GM21737 (cell line): ENCODE measurements at regions not wholly inside any gene's neighbourhood (a gene's known extent, or its start where the extent isn't known, plus 50 kb on each side); places are given as distances from the start of the nearest gene placed in this dataset.

ENCODE experiments used
- ATAC-seq: cut with Tn5 transposase; IDR thresholded peaks from one replicate; pipeline ENCODE4 v1.9.1; 2021; ENCODE audit warnings: mild to moderate bottlenecking, moderate library complexity; ENCODE audit not compliant: unreplicated experiment

DNA sequence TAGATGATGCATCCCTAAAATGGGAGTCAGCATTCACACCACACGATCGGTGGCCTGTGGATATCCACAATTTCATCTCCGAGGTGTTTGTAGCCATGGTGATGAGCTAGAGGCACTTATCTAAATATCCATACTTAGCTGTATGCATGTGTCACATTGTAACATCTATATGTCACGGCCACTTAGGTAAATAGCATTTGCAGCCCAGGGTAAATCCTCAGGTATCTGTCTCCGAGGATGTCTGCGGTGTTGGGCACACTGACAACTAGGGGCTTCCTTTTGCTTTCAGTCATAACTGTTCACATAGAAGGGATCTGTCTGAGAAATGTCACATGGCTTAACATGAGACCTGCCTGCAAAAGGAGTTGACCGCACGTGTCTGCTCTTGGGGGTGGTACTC lies 455.2 kb upstream of the ZFHX3 start:
- ATAC-seq = no peak

DNA sequence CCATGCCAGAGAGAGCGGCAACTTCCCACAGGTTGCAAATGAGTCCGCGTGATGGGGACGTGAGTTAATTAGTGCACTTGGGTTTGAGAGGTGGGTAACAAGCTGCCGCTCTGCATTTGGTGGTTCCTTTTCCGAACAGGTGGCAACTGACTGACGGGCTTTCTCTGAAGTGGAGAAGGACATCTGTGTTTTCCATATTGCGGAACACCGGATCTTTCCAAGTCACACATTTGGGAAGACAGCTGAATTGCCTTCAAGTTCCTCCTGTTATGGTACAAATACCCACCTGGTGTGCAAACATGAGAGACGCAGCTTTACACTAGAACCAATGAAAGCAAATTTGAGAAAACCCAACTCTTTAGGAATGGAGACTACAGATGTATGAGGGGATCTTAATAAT lies 451.3 kb upstream of the ZFHX3 start:
- ATAC-seq = no peak

DNA sequence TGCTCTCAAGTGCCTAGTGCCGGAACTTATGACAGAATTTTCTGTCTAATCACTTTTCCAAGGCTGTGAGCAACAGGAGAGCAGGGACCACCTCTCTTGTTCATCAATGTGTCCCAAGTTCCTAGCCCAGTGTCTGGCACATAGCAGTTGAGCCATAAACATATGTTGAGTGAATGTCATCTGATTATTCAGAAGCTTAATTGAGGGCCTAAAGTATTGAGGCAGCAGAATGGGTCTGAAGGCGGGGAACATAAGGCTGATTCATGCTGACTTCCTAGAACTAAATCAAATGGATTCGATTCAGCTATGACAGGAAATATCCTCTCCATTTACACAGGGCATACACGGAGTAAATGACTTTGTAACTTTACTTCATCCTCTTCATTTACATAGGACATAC lies 438.0 kb upstream of the ZFHX3 start:
- ATAC-seq = no peak

GRCh38 chr16:73483934-73484711 lies 436.2 kb upstream of the ZFHX3 start:
- ATAC-seq = no peak

- no peak for ATAC-seq
These were observed 435.3 kb upstream of the ZFHX3 start for GRCh38 chr16:73483076-73483791.

- no peak for ATAC-seq
These were observed 434.4 kb upstream of the ZFHX3 start for GRCh38 chr16:73482310-73482709.

DNA sequence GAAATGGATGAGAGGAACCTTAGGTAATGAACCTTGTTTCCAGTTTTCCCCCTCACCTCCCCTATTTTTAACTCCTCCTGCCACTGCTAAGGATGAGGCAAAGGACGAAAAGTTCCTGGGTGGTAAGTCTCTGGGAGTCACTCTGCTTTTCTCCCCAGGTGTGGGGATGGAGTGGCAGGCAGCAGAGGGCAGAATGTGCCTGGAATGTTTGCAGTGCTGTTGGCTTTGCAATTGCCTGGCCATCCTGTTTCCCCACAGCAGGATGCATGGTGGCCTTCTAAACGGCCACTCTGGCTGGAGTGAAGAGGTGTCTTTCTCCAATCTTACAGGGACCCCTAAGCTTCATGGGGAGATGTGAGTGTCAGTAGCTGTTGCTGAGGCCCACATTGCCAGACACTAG lies 432.5 kb upstream of the ZFHX3 start:
- no peak for ATAC-seq

- no peak for ATAC-seq
These were observed 425.8 kb upstream of the ZFHX3 start for GRCh38 chr16:73473713-73474112.

- ATAC-seq = no peak
These were observed 416.9 kb upstream of the ZFHX3 start for GRCh38 chr16:73464834-73465233.

DNA sequence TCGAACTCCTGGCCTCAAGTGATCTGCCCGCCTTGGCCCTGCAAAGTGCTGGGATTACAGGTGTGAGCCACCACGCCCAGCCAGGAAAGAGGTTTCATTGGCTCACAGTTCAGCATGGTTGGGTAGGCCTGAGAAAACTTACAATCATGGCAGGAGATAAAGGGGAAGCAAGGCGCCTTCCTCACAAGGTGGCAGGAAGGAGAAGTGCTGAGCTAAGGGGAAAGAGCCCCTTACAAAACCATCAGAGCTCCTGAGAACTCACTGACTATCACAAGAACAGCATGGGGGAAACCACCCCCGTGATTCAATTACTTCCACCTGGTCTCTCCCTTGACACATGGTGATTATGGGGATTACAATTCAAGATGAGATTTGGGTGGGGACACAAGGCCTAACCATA lies 411.7 kb upstream of the ZFHX3 start:
- ATAC-seq = no peak

DNA sequence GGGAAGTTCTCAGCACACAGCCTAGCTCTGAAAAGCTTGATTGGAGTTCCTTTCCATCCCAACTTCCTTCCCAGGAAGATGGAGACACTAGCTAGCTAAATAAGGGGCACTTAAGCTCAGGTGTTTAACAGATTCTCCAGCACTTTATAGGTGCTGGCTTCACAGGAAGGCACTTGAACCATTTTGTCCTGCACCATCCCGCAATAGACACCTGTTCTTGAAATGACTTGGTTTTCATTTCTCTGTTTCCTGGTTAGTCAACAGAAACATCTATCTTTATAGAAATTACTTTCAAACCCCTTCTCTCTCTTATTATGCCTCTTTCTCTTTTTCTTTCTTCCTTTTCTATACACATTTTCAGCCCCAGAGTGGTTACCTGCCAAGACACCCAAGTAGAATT lies 409.9 kb upstream of the ZFHX3 start:
- ATAC-seq = no peak

- ATAC-seq = no peak
These were observed 401.0 kb upstream of the ZFHX3 start for GRCh38 chr16:73448970-73449369.

DNA sequence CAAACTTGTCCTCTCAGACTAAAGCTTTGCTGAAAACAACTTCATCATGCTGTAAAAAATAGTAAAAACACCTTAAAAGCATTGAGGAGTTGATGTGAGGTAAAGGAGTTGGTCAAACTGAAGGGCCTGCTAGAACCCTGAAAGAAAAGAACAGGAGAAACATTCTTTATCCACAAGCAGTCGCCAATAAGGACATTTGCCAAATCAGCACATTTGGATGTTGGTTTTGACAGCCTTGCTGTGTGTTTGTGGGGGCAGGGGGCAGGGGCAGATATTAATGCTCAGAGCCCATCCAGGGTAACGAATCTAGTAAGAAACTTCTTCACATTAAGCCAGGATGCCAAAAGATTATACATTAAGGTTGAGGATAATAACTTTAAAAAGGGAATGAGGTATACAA lies 399.9 kb upstream of the ZFHX3 start:
- no peak for ATAC-seq

DNA sequence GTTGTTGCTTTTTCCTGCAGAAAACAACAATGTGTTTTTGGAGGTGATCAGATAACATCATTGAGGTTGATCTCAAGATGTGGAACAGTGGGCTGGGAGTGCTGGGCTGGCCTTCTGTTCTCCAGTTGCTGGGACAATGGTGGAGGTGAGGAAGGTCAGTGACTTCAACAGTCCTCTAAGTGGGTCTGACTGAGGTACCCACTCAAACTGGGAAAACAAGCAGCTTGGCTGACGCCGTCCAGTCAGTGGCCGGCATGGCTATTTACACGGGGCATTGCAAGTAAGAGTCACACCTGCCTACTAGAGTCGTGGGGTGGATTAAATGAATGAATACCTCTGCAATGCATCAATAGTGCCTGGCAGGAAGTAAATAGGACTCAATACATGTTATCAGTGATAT lies 386.7 kb upstream of the ZFHX3 start:
- ATAC-seq = no peak

- no peak for ATAC-seq
These were observed 385.9 kb upstream of the ZFHX3 start for GRCh38 chr16:73433731-73434307.

DNA sequence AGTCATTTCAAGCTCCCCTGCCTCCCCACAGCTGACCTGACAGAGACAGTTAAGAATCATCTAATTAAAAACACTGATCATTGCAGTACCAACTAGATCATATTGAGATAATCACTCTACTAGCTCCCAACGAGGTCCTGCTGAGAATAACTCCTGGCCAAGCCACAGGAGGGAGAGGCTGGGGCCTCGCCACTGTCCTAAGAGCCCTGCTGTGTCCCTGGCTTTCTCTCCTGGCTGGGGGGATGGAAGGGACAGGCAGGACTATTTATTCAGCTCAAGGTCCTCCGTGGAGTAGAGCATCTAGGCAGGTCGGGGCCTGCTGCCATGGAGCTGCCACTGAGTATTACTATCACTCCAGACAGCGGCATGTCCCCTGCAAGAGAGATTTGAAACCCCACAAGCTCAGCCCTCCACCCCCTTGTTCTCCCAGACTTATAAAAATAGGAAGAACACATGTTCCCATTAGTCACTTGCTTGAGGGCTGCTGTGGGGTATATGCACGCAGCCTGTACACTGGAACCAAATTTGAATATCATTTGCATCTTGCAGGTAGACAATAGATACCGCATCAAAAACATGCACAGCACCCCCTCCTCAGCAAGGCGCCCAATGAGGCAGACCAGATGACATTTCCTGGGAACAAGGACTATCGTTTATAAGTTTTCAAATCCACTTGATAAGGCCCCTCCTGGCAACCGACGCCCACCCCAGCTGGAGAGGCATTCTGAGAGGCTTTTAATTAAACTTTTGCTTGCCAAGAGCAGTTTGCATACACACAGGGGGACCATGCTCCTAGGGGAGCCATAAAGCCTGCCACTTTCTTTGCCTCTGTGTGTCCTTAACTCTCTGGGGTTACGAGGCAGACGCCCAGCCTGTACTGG lies 385.2 kb upstream of the ZFHX3 start:
- ATAC-seq = no peak

GRCh38 chr16:73430138-73430537 lies 382.2 kb upstream of the ZFHX3 start:
- ATAC-seq = no peak

DNA sequence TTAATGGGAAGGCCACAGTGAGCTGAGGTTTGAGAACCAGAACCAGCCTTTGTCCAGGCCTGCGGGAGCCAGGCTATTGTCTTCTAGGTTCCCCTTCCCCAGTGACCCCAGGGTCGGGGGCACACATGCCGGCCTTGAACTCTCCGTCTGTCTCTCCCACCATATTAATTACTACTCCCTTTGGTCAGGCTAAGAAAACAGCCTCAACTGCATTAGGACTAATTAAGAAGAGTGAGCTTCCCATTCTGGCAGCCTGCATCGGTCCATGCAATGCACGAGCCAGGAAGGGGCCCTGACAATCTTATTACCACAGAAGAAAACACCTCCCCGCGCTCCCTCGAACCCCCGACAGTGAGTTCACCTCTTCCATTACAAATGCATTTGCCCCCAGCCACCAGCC lies 380.2 kb upstream of the ZFHX3 start:
- ATAC-seq = no peak

DNA sequence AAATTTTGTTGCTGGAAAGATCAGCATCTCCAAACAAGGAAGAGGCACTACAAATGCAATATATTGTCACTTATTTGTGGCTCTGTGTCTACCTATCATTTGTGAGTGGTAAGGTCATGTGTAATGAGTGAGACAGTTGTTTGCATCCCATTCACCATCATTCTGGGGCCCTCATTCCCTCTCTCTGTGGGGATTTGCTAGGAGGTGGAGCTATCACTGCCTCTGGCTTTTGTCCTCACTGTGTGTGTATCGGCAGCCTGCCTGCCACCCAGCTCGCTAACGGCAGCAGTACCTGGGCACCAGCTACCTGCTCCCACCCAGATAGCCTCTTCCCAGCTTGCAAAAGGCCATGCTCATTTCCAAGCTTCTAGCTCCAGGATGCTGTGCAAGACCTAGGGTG lies 379.2 kb upstream of the ZFHX3 start:
- ATAC-seq = no peak

- ATAC-seq = no peak
These were observed 378.7 kb upstream of the ZFHX3 start for GRCh38 chr16:73426433-73427160.

DNA sequence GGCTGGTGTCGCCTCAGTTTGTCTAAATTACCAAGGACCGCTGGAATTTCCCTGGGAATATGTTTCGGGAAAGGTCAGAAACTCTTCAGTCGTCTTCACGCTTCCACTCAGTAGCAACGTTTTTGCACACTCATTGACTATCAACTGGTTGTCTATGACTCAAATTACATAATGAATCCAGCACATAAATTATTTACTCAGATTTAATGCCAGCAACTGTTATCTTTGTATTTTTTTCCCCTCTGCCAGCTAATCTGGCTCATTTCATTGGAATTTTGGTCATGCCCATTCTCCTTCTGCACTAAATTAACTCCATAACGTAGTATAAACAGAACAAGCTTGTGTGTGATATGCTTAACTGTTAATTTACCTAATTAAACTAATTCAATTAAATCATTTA lies 372.7 kb upstream of the ZFHX3 start:
- ATAC-seq = no peak
